Subcutaneous abdominal adipose tissue (tissue), 5 donors: ENCODE measurements at regions not wholly inside any gene's neighbourhood (a gene's known extent, or its start where the extent isn't known, plus 50 kb on each side); places are given as distances from the start of the nearest gene placed in this dataset.

Experiments used
- H3K27ac ChIP-seq: one replicate; pipeline ENCODE4 v1.7.0; 2013; ENCODE audit warnings: low read depth, mild to moderate bottlenecking, inconsistent platforms, low read length, moderate library complexity
- H3K27me3 ChIP-seq, 5 donors: one replicate each; pipeline ENCODE4 v1.7.0; 2013; ENCODE audit warnings: low read length in 5 of 5, inconsistent platforms in 1 of 5; ENCODE audit not compliant: control insufficient read depth in 5 of 5, insufficient read depth in 4 of 5
- H3K36me3 ChIP-seq, 5 donors: one replicate each; pipeline ENCODE4 v1.7.0; 2013; ENCODE audit warnings: low read length in 5 of 5; ENCODE audit not compliant: control insufficient read depth in 5 of 5, insufficient read depth in 5 of 5
- H3K4me1 ChIP-seq, 5 donors: one replicate each; pipeline ENCODE4 v1.7.0; 2013; ENCODE audit warnings: low read length in 5 of 5, mild to moderate bottlenecking in 3 of 5, moderate library complexity in 1 of 5; ENCODE audit not compliant: control insufficient read depth in 5 of 5, insufficient read depth in 5 of 5
- H3K4me3 ChIP-seq, 5 donors: one replicate each; pipeline ENCODE4 v1.7.0; 2013; ENCODE audit warnings: low read length in 5 of 5, low read depth in 1 of 5
- H3K9ac ChIP-seq, 5 donors: one replicate each; pipeline ENCODE4 v1.7.0; 2013; ENCODE audit warnings: low read length in 5 of 5, mild to moderate bottlenecking in 4 of 5, moderate library complexity in 3 of 5
- H3K9me3 ChIP-seq, 5 donors: one replicate each; pipeline ENCODE4 v1.7.0; 2013; ENCODE audit warnings: low read length in 5 of 5; ENCODE audit not compliant: control insufficient read depth in 5 of 5
- donor health status: healthy.
- donor health status: healthy.
- donor health status: healthy.
- donor health status: healthy.
- donor health status: healthy.

GRCh38 chr2:41856946-41857345 is 190.9 kb upstream of the PKDCC start:
- no peaks in the 10 kb centered on the region for H3K36me3 ChIP-seq
- no peaks in the 10 kb centered on the region for H3K27me3 ChIP-seq
- peaks cover 0 to 4% (median 0%) of the 10 kb centered on the region in 5 donors for H3K4me1 ChIP-seq
- no peak overlapping the region for H3K27ac ChIP-seq
- no peaks in the 10 kb centered on the region for H3K9me3 ChIP-seq
- no peak overlapping the region for H3K4me3 ChIP-seq
- H3K9ac ChIP-seq = no peak overlapping the region

- Histone ChIP-seq H3K9ac (no peak overlapping the region), H3K36me3 (no peaks in the 10 kb centered on the region), H3K4me1 (peaks cover 0 to 4% (median 0%) of the 10 kb centered on the region in 5 donors), H3K27me3 (no peaks in the 10 kb centered on the region), H3K27ac (no peak overlapping the region), H3K9me3 (no peaks in the 10 kb centered on the region), H3K4me3 (no peak overlapping the region)
Measured at GRCh38 chr2:41859615-41860514, 188.0 kb upstream of the PKDCC start.

GRCh38 chr2:41863062-41863461 is 184.8 kb upstream of the PKDCC start:
- Histone ChIP-seq H3K36me3 (no peaks in the 10 kb centered on the region), H3K9ac (no peak overlapping the region), H3K4me1 (peaks cover 5 to 18% (median 10%) of the 10 kb centered on the region in 5 donors), H3K27me3 (no peaks in the 10 kb centered on the region), H3K9me3 (no peaks in the 10 kb centered on the region), H3K27ac (no peak overlapping the region), H3K4me3 (no peak overlapping the region)

DNA sequence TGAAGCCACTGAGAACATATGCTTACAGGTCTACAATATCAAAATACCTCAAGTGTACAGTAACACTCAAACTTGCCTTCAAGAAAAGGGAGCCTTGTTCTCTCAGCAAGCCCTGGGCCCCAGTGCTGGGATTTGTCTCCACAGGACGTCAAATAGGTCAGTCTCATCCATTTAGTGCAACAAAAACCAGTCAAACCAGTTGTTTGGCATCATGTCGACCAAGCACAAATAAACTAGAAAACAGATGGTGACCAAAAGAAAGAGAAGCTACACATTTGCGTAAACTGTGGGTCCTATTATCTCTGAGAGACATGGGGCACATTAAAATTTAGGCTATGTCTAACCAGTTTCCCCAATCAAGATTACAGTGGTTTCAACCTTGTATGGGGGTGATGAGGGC is 182.6 kb upstream of the PKDCC start:
- Histone ChIP-seq H3K9me3 (no peaks in the 10 kb centered on the region), H3K4me1 (peaks cover 5 to 23% (median 11%) of the 10 kb centered on the region in 5 donors), H3K36me3 (no peaks in the 10 kb centered on the region), H3K9ac (no peak overlapping the region), H3K4me3 (no peak overlapping the region), H3K27ac (no peak overlapping the region), H3K27me3 (no peaks in the 10 kb centered on the region)

DNA sequence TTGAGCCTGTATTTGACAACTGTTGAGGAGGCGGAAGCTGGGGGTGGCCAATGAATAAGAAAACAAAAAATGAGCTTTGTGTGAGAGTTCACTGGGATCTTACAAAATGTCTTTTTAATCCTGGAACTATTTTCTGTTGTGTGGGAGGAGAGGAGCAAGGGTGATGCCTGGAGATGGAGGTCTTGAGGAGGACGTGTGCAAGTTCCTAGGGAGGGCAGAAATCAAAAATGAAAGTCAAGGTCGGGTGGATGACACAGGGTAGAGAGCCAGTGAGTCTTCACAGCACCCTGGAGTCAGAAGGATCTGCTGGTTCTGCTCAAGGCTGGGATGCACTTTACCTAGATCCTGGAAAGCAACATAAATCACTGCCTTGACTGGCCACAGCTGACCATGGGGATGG is 180.3 kb upstream of the PKDCC start:
- Histone ChIP-seq H3K4me1 (peaks cover 5 to 32% (median 26%) of the 10 kb centered on the region in 5 donors), H3K27me3 (no peaks in the 10 kb centered on the region), H3K4me3 (peak overlapping the region in 1 of 5 donors; percentile 39), H3K27ac (peak overlapping the region; percentile 40), H3K9ac (peak overlapping the region in 2 of 5 donors; percentile 23 to 27), H3K36me3 (no peaks in the 10 kb centered on the region), H3K9me3 (no peaks in the 10 kb centered on the region)

DNA sequence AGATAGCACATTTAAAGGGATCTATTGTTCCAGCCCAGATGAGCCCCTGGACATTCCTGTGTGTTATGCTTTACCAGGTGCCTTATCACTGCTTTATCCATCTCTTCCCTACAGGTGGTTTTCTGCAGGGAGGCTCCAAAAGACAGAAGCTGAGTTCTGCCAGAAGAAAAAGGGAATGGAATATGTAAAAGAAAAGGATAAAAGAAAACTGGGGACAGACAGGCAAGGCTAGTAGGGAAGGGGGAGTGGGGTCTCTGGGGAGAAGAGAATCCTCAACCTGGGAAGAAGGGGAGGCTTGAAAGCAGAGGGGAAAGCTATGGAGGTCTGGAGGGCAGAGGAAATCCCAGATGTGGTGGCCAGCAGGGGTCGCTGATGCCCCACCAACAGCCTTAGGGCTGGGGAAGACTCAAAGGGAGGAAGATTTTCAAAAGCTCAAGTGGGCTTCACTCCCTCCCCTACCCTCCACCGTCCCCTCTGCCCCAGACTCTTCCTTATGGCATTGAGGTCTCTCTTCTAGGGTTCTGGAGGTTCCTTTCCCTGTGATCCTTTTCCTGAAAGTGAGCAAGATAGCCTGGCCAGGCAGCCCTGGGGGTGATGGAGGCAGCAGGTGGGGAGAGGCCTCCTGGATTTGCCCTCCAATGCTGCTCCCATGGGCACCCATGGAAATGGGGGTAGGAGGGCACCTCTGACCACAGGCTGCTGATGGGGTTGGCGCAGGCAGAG is 178.1 kb upstream of the PKDCC start:
- Histone ChIP-seq H3K27ac (peak overlapping the region; percentile 22), H3K4me1 (peaks cover 5 to 40% (median 28%) of the 10 kb centered on the region in 5 donors)

GRCh38 chr2:41870265-41870585 is 177.6 kb upstream of the PKDCC start:
- Histone ChIP-seq H3K9me3 (no peaks in the 10 kb centered on the region), H3K27me3 (no peaks in the 10 kb centered on the region), H3K4me1 (peaks cover 5 to 40% (median 28%) of the 10 kb centered on the region in 5 donors), H3K9ac (peak overlapping the region in 1 of 5 donors; percentile 22), H3K4me3 (no peak overlapping the region), H3K36me3 (no peaks in the 10 kb centered on the region), H3K27ac (peak overlapping the region; percentile 22)

More for the DNA sequence above, 178.1 kb upstream of the PKDCC start:
- H3K36me3 ChIP-seq = no peaks in the 10 kb centered on the region
- no peaks in the 10 kb centered on the region for H3K9me3 ChIP-seq
- no peak overlapping the region for H3K9ac ChIP-seq
- H3K27me3 ChIP-seq = no peaks in the 10 kb centered on the region
- H3K4me3 ChIP-seq = no peak overlapping the region

- H3K36me3 ChIP-seq = no peaks in the 10 kb centered on the region
- peak overlapping the region in 2 of 5 donors; percentile 20 to 23 for H3K4me3 ChIP-seq
- H3K9ac ChIP-seq = peak overlapping the region in 1 of 5 donors; percentile 42
- peaks cover 5 to 40% (median 28%) of the 10 kb centered on the region in 5 donors for H3K4me1 ChIP-seq
- peak overlapping the region; percentile 22 for H3K27ac ChIP-seq
- no peaks in the 10 kb centered on the region for H3K27me3 ChIP-seq
- no peaks in the 10 kb centered on the region for H3K9me3 ChIP-seq
Measured at GRCh38 chr2:41871080-41871479, 176.7 kb upstream of the PKDCC start.

- no peaks in the 10 kb centered on the region for H3K9me3 ChIP-seq
- no peaks in the 10 kb centered on the region for H3K36me3 ChIP-seq
- no peak overlapping the region for H3K27ac ChIP-seq
- H3K27me3 ChIP-seq = no peaks in the 10 kb centered on the region
- H3K4me3 ChIP-seq = no peak overlapping the region
- no peak overlapping the region for H3K9ac ChIP-seq
- peaks cover 1 to 30% (median 20%) of the 10 kb centered on the region in 5 donors for H3K4me1 ChIP-seq
Measured at GRCh38 chr2:41872646-41873045, 175.2 kb upstream of the PKDCC start.
